HEK293 (cell line): ENCODE measurements at regions not wholly inside any gene's neighbourhood (a gene's known extent, or its start where the extent isn't known, plus 50 kb on each side); places are given as distances from the start of the nearest gene placed in this dataset.

Experiments
- ATF2 ChIP-seq: fragments of 450-650 bp; formaldehyde crosslinking; IDR thresholded peaks from 2 replicates; pipeline ENCODE4 v1.5.1; 2016; ENCODE audit warnings: missing biosample characterization, missing genetic modification characterization, low read depth
- HIC1 ChIP-seq: fragments of 450-650 bp; formaldehyde crosslinking; IDR thresholded peaks from 2 replicates; pipeline ENCODE4 v1.5.1; 2016; ENCODE audit warnings: missing biosample characterization, missing genetic modification characterization
- KLF16 ChIP-seq: fragments of 450-650 bp; formaldehyde crosslinking; IDR thresholded peaks from 2 replicates; pipeline ENCODE4 v1.5.1; 2017; ENCODE audit warnings: missing biosample characterization, missing genetic modification characterization
- KLF8 ChIP-seq: fragments of 450-650 bp; formaldehyde crosslinking; IDR thresholded peaks from 2 replicates; pipeline ENCODE4 v1.5.1; 2016; ENCODE audit warnings: missing biosample characterization, missing genetic modification characterization
- MZF1 ChIP-seq: fragments of 450-650 bp; formaldehyde crosslinking; IDR thresholded peaks from 2 replicates; pipeline ENCODE4 v1.5.1; 2017; ENCODE audit warnings: missing biosample characterization, missing genetic modification characterization, borderline replicate concordance
- OSR2 ChIP-seq: fragments of 450-650 bp; formaldehyde crosslinking; IDR thresholded peaks from 2 replicates; pipeline ENCODE4 v1.5.1; 2016; ENCODE audit warnings: missing biosample characterization, missing genetic modification characterization
- PRDM10 ChIP-seq: fragments of 450-650 bp; formaldehyde crosslinking; IDR thresholded peaks from 2 replicates; pipeline ENCODE4 v1.5.1; 2016; ENCODE audit warnings: missing biosample characterization, missing genetic modification characterization
- ZBTB20 ChIP-seq: fragments of 450-650 bp; formaldehyde crosslinking; IDR thresholded peaks from 2 replicates; pipeline ENCODE4 v1.5.1; 2016; ENCODE audit warnings: missing biosample characterization, missing genetic modification characterization
- ZFP37 ChIP-seq: fragments of 450-650 bp; formaldehyde crosslinking; IDR thresholded peaks from 2 replicates; pipeline ENCODE4 v1.5.1; 2016; ENCODE audit warnings: missing biosample characterization, missing genetic modification characterization
- ZNF138 ChIP-seq: fragments of 450-650 bp; formaldehyde crosslinking; IDR thresholded peaks from 2 replicates; pipeline ENCODE4 v1.5.1; 2016; ENCODE audit warnings: missing biosample characterization, missing genetic modification characterization, borderline replicate concordance
- ZNF16 ChIP-seq: fragments of 450-650 bp; formaldehyde crosslinking; IDR thresholded peaks from 2 replicates; pipeline ENCODE4 v1.5.1; 2016; ENCODE audit warnings: low read depth, missing biosample characterization, missing genetic modification characterization
- ZNF175 ChIP-seq: fragments of 450-650 bp; formaldehyde crosslinking; IDR thresholded peaks from 2 replicates; pipeline ENCODE4 v1.5.1; 2016; ENCODE audit warnings: missing biosample characterization, missing genetic modification characterization
- ZNF248 ChIP-seq: fragments of 450-650 bp; formaldehyde crosslinking; IDR thresholded peaks from 2 replicates; pipeline ENCODE4 v1.5.1; 2017; ENCODE audit warnings: missing biosample characterization, missing genetic modification characterization
- ZNF266 ChIP-seq: fragments of 450-650 bp; formaldehyde crosslinking; IDR thresholded peaks from 2 replicates; pipeline ENCODE4 v1.5.1; 2016; ENCODE audit warnings: missing biosample characterization, missing genetic modification characterization, low read depth
- ZNF302 ChIP-seq: fragments of 450-650 bp; formaldehyde crosslinking; IDR thresholded peaks from 2 replicates; pipeline ENCODE4 v1.5.1; 2016; ENCODE audit warnings: missing biosample characterization, missing genetic modification characterization, low read depth
- ZNF404 ChIP-seq: fragments of 450-650 bp; formaldehyde crosslinking; IDR thresholded peaks from 2 replicates; pipeline ENCODE4 v1.5.1; 2017; ENCODE audit warnings: missing biosample characterization, missing genetic modification characterization
- ZNF510 ChIP-seq: fragments of 450-650 bp; formaldehyde crosslinking; IDR thresholded peaks from 2 replicates; pipeline ENCODE4 v1.5.1; 2018; ENCODE audit warnings: mild to moderate bottlenecking, missing genetic modification characterization, missing biosample characterization; ENCODE audit not compliant: insufficient replicate concordance
- ZNF610 ChIP-seq: fragments of 450-650 bp; formaldehyde crosslinking; IDR thresholded peaks from 2 replicates; pipeline ENCODE4 v1.5.1; 2016; ENCODE audit warnings: missing biosample characterization, missing genetic modification characterization, borderline replicate concordance
- ZNF660 ChIP-seq: fragments of 450-650 bp; IDR thresholded peaks from 2 replicates; pipeline ENCODE4 v1.5.1; 2018; ENCODE audit warnings: missing biosample characterization, mild to moderate bottlenecking, missing genetic modification characterization
- ZNF76 ChIP-seq: fragments of 450-650 bp; formaldehyde crosslinking; IDR thresholded peaks from 2 replicates; pipeline ENCODE4; 2016; ENCODE audit warnings: low read depth, missing biosample characterization, missing genetic modification characterization, borderline replicate concordance
- TF ChIP-seq, protein P1 (sequence below): fragments of 450-650 bp; formaldehyde crosslinking; IDR thresholded peaks from 2 replicates; pipeline ENCODE4 v1.5.1; 2016; ENCODE audit warnings: missing biosample characterization, missing genetic modification characterization
- TF ChIP-seq, protein P2 (sequence below): fragments of 450-650 bp; formaldehyde crosslinking; IDR thresholded peaks from 2 replicates; pipeline ENCODE4 v1.5.1; 2016; ENCODE audit warnings: missing biosample characterization, missing genetic modification characterization
- TF ChIP-seq, protein P3 (sequence below): fragments of 450-650 bp; formaldehyde crosslinking; IDR thresholded peaks from 2 replicates; pipeline ENCODE4 v1.5.1; 2017; ENCODE audit warnings: missing biosample characterization, missing genetic modification characterization
- TF ChIP-seq, protein P4 (sequence below): fragments of 450-650 bp; formaldehyde crosslinking; IDR thresholded peaks from 2 replicates; pipeline ENCODE4 v1.5.1; 2016; ENCODE audit warnings: missing biosample characterization, missing genetic modification characterization

DNA sequence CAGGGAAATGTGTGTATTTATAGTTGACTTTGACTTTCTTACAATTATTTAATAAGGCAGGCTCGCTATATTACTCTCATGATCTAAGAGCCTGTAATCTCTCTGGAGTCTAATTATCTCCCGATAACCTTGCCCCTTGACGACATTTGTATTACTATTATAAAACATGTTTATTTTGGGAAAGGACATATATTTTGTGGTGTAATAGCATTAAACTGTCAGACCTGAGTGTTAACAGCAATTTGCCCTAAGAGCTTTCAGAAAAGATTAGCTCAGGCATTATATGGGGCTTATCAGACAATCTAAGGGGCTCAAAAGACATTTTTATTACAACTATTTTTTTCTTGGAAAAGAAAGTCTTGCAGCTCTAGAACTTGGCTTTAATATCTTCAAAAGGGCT lies 427.9 kb upstream of the SLIT2 start (continued):
- TF ChIP-seq, protein P1, sequence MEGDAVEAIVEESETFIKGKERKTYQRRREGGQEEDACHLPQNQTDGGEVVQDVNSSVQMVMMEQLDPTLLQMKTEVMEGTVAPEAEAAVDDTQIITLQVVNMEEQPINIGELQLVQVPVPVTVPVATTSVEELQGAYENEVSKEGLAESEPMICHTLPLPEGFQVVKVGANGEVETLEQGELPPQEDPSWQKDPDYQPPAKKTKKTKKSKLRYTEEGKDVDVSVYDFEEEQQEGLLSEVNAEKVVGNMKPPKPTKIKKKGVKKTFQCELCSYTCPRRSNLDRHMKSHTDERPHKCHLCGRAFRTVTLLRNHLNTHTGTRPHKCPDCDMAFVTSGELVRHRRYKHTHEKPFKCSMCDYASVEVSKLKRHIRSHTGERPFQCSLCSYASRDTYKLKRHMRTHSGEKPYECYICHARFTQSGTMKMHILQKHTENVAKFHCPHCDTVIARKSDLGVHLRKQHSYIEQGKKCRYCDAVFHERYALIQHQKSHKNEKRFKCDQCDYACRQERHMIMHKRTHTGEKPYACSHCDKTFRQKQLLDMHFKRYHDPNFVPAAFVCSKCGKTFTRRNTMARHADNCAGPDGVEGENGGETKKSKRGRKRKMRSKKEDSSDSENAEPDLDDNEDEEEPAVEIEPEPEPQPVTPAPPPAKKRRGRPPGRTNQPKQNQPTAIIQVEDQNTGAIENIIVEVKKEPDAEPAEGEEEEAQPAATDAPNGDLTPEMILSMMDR (tag by site-specific recombination) = no peak
- no peak for TF ChIP-seq ZFP37
- peak; percentile 74 for TF ChIP-seq ATF2 (tag by site-specific recombination)
- TF ChIP-seq KLF16 (tag by site-specific recombination) = 0 out of 2 replicates have a peak, but pooled peaks have one; percentile 41
- TF ChIP-seq, protein P2, sequence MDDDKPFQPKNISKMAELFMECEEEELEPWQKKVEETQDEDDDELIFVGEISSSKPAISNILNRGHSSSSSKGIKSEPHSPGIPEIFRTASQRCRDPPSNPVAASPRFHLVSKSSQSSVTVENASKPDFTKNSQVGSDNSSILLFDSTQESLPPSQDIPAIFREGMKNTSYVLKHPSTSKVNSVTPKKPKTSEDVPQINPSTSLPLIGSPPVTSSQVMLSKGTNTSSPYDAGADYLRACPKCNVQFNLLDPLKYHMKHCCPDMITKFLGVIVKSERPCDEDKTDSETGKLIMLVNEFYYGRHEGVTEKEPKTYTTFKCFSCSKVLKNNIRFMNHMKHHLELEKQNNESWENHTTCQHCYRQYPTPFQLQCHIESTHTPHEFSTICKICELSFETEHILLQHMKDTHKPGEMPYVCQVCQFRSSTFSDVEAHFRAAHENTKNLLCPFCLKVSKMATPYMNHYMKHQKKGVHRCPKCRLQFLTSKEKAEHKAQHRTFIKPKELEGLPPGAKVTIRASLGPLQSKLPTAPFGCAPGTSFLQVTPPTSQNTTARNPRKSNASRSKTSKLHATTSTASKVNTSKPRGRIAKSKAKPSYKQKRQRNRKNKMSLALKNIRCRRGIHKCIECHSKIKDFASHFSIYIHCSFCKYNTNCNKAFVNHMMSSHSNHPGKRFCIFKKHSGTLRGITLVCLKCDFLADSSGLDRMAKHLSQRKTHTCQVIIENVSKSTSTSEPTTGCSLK (tag by site-specific recombination) = no peak
- no peak for TF ChIP-seq ZNF248 (tag by site-specific recombination)
- no peak for TF ChIP-seq ZBTB20
- no peak for TF ChIP-seq ZNF138
- TF ChIP-seq, protein P3, sequence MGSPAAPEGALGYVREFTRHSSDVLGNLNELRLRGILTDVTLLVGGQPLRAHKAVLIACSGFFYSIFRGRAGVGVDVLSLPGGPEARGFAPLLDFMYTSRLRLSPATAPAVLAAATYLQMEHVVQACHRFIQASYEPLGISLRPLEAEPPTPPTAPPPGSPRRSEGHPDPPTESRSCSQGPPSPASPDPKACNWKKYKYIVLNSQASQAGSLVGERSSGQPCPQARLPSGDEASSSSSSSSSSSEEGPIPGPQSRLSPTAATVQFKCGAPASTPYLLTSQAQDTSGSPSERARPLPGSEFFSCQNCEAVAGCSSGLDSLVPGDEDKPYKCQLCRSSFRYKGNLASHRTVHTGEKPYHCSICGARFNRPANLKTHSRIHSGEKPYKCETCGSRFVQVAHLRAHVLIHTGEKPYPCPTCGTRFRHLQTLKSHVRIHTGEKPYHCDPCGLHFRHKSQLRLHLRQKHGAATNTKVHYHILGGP (tag by site-specific recombination) = peak; percentile 56; the same call in 1 of the 2 replicates
- no peak for TF ChIP-seq ZNF510 (tag by site-specific recombination)
- peak; percentile 47; the same call in 1 of the 2 replicates for TF ChIP-seq HIC1
- TF ChIP-seq ZNF16 (tag by site-specific recombination) = no peak
- TF ChIP-seq, protein P4, sequence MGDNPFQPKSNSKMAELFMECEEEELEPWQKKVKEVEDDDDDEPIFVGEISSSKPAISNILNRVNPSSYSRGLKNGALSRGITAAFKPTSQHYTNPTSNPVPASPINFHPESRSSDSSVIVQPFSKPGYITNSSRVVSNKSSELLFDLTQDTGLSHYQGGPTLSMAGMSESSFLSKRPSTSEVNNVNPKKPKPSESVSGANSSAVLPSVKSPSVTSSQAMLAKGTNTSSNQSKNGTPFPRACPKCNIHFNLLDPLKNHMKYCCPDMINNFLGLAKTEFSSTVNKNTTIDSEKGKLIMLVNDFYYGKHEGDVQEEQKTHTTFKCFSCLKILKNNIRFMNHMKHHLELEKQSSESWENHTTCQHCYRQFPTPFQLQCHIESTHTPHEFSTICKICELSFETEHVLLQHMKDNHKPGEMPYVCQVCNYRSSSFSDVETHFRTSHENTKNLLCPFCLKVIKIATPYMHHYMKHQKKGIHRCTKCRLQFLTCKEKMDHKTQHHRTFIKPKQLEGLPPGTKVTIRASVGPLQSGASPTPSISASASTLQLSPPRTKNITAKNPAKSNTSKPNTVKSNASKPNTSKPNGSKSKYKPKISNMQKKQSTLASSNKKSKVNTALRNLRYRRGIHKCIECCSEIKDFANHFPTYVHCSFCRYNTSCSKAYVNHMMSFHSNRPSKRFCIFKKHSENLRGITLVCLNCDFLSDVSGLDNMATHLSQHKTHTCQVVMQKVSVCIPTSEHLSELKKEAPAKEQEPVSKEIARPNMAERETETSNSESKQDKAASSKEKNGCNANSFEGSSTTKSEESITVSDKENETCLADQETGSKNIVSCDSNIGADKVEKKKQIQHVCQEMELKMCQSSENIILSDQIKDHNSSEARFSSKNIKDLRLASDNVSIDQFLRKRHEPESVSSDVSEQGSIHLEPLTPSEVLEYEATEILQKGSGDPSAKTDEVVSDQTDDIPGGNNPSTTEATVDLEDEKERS (tag by site-specific recombination) = no peak
- no peak for TF ChIP-seq ZNF175 (tag by site-specific recombination)
- no peak for TF ChIP-seq ZNF266 (tag by site-specific recombination)
- no peak for TF ChIP-seq PRDM10 (tag by site-specific recombination)
- TF ChIP-seq MZF1 (tag by site-specific recombination) = no peak
- peak; percentile 72 for TF ChIP-seq KLF8 (tag by site-specific recombination)
- TF ChIP-seq ZNF610 (tag by site-specific recombination) = peak; percentile 38; the same call in 1 of the 2 replicates
- TF ChIP-seq ZNF660 = 0 out of 2 replicates have a peak, but pooled peaks have one; percentile 9
- no peak for TF ChIP-seq ZNF302 (tag by site-specific recombination)
- TF ChIP-seq ZNF404 (tag by site-specific recombination) = no peak
- peak; percentile 91 for TF ChIP-seq OSR2
- 0 out of 2 replicates have a peak, but pooled peaks have one; percentile 28 for TF ChIP-seq ZNF76
